ENCODE measurements at regions not wholly inside any gene's neighbourhood (a gene's known extent, or its start where the extent isn't known, plus 50 kb on each side); places are given as distances from the start of the nearest gene placed in this dataset.
"Not testable (repeated sequence)": the region's sequence is repeated elsewhere in the genome, so short reads cannot be mapped to it uniquely, and the experiment has no call there.

DNA sequence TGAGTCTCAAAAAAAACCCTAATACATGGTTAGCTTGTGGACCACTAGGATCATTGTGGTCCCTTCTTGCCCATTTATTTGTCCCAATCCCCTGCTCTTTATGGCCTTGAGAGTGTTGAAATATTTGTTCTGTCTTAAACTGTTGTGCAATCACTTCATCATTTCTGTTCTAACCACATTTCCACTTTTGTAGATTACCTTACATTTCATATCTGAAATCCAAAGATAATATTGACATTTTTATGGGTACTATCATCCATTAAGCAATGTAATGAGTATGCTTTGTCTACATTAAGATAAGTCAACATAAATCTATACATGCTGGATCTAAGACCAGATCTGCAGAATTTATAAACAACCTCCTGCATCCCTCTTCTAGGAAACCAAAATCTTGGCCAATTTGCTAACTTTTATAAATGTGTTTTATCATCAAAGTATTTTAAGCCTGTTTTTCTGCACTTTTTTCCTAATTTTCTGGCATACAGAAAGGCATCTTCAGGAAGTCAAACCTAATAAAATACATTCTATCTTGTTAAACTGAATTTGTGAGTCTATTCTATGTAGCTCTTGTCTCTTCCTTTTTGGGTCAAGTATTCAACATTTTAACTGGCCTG lies 359.4 kb upstream of the CELF2 start:
- peak; percentile 20 for DNase-seq (ENCODE audit: low read depth)

DNA sequence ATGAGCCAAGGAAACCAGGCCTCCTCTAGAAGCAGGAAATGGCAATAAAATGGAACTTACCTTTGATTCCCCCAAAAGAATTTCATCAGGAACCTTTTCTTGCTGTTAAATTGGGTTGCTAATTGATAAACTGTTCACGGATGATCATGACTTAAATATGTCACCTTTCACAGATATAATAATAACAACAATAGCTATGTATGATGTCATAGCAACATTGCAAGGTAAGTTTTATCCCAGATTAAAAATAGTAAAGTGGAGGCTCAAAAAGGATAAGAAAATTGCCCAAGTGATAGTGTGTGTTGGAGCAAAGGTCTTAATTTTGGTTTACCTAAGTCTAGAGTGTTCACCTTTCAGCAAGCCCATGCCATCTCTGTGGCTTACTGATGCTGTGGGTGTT lies 357.6 kb upstream of the CELF2 start:
- DNase-seq (ENCODE audit: low read depth) = no peak

DNA sequence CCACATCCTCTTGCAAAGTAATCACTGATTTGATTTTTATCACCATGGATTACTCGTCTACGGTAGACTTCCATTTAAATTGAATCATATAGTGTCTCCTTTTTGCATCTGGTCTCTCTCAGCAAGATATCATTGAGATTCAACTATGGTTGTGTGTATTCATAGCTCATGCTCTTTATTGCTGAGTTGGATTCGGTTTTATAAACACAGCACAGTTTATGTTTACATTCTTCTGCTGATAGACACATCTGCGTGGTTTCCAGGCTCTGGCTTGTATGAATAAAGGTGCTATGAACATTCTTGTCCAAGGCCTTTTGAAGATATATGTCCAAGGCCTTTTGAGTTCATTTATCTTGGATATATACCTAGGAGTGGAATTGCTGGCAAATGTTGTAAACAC lies 356.5 kb upstream of the CELF2 start:
- no peak for DNase-seq (ENCODE audit: low read depth)

DNA sequence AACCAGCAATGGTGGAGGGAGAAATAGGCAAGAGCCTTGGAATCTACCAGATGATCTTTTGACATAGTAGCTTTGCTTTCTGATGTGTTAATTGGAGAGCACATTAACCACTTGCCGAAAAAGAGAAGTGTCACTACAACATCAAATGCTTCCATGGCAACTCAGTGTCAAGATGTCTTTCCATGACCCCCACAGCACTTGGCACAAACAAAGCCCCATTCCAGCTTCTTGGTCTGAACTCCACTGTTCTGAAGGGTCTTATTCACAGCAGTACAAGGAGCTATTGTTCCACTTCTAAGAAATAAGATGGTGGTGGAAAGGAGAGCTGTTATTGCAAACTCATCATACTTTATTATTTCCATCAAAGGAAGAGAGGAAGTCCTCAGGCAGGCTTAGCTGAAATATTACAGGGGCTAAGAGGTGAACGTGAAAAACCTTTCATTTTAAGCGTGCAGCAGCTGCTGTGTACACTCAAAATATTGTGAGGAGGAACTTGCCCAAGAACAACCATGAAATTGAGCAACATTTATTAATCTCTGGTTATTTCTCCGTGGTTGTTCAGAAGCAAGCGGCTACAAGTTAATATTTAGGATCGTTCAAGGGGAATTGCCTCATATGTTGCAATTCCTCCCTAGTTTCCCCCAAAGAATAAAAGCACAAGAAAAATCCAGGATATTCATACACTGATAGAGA lies 354.8 kb upstream of the CELF2 start:
- DNase-seq (ENCODE audit: low read depth) = no peak

DNA sequence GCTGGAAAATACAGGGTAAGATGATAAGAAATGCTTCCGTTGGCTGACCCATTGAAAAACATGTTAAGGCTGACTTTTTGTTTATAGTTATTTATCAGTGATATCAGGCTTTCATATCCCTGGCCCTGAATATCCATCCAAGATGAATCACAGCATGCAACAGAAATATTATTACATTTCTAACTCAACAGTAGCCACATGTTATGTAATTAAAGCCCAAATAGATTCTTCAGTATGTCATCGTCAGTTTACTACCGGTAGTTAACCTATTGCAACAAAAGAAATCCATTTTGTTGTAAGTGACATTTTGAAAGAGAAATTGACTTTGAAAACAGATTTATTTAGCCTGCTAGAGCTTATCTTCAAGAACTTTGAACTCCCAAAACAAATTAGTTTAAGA lies 354.1 kb upstream of the CELF2 start:
- DNase-seq (ENCODE audit: low read depth) = no peak

DNA sequence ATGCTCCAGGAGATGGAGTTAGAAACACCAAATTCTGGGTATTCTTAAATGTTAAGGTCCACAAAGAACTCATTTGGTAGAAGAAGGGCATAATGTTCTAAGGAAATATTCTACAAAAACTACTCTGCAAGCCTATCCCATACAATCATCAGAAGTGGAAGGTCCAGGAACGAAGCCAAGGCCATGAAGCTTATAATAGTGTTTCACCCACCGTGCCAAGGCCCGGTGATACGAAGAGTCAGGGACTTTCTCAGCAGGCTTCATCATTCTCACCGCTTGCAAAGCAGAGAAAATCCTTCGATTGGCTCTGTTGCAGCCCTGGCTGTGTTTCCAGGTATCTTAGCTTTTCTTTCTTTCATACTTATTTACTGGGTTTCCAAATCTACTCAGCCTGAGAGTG lies 351.9 kb upstream of the CELF2 start:
- DNase-seq (ENCODE audit: low read depth) = no peak

GRCh38 chr10:10667466-10667865 lies 350.2 kb upstream of the CELF2 start:
- DNase-seq (ENCODE audit: low read depth) = no peak

GRCh38 chr10:10676972-10677371 lies 340.7 kb upstream of the CELF2 start:
- DNase-seq (ENCODE audit: low read depth) = no peak

DNA sequence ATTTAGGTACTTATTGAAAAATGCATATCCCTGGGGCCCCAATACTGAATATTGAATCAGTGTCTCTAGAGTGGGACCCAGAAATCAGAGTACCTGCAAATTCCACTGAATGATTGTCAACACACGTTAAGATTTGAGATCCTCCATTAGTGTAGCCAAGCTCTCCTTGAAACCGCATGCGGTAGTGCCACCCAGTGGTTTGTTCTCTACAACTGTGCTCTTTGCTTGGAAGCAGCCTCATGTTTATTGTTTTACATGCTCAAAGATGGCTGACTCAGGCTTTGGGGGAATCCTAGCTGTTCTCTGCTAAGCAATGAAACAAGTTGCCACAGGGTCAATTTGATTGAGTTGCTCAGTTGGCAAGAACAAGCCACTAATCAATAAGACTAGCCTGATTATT lies 340.2 kb upstream of the CELF2 start:
- peak; percentile 77 for DNase-seq (ENCODE audit: low read depth)

GRCh38 chr10:10680496-10680895 lies 337.2 kb upstream of the CELF2 start:
- DNase-seq (ENCODE audit: low read depth) = no peak

DNA sequence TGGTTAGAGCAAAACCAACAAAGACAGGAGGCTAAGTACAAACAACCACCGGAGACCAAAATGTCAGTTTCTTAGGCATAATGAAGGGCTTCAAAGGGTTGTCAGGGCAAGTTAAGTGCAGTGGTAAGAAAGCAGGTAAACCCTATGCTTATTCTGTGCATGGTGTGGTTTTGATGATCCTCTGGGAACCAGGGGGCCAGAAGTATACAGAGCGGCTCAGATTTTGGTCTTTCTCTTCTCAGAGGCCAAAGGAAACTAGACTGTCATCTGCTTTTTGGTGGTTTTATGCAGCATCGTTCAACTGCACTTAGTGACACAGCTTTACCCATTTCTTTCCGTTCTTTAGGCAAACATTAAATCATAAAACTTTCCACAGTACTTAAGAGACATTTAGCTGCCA lies 332.7 kb upstream of the CELF2 start:
- no peak for DNase-seq (ENCODE audit: low read depth)

DNA sequence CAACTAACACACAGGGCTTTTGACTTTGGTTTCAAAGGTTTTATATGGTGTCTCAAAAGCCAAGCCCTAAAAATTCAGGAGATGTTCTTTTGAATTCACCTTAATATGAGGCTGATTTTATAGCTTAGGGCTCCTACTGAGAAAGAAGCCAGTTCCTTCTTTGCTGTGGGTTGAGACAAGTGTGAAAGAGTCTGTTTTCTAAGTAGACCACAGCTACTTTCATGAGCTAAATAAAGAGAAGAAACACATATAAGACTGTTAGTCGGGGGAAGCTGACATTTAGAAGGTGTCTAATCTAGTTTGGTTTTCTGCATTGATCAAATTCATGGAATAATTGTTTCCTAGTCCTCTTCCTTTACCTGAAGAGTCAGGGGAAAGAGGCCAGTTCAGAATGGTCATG lies 332.1 kb upstream of the CELF2 start:
- DNase-seq (ENCODE audit: low read depth) = no peak

- no peak for DNase-seq (ENCODE audit: low read depth)
Observed at GRCh38 chr10:10687751-10688150, 329.9 kb upstream of the CELF2 start.

DNA sequence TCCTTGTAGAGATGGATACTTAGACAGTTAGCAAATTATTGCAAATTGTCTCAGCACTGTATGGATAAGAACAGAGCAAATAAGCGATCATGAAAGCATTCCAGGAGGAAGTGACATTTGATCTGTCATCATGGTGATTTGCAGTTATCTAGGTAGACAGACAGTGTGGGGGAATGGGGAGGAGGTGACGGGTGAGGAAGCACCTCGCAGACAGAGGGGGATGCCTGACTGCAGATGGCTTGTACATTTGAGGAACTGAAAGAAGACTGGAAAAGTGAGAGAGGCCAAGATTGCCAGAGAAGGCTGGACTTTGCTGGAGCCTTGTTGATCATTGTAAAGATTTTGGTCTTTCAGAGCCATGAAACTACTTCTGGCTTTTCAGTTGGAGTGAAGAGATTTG lies 318.2 kb upstream of the CELF2 start:
- no peak for DNase-seq (ENCODE audit: low read depth)

DNA sequence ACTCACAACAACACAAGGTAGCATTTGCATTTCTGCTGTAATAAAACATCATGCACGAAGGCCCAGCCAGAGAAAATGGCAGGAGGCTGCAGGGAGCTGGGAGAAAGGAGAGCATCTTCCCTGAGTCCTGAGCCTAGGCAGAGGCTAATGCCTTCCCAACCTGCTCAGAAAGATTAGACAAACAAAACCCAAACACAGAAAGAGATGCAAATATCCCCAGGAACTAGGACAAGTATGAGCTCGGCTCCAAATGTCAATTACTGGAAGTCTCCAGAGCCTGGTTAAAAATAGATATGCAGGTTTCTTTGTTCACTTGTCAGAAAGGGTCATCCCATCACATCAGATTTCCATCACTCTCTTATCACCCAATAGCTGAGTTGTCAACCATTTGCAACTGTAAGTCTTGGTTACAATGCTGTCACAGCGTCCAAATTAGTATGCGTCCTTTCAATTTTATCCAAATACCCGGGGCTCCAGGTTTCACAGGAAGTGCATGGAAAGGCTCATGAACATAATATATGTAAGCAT lies 316.5 kb upstream of the CELF2 start:
- no peak for DNase-seq (ENCODE audit: low read depth)

- no peak for DNase-seq (ENCODE audit: low read depth)
Observed at GRCh38 chr10:10702211-10702610, 315.5 kb upstream of the CELF2 start.

DNA sequence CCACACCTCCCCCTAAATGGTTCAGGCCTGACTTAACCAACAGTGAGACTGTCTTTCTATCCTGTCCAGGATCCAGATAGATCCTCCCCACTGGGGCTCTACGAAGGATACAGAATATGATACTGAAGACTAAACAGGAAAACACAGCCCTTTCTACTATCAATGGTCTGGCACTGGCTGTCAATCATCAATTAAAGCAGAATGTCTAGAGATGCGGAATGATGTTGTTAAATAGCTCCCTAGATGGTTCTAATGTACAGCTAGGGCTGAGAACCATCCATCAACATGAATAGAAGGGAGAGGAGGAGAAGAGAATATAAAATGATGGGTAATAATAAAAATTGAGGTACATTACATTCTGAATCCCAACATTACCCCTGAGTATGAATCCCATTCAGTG lies 314.3 kb upstream of the CELF2 start:
- no peak for DNase-seq (ENCODE audit: low read depth)

DNA sequence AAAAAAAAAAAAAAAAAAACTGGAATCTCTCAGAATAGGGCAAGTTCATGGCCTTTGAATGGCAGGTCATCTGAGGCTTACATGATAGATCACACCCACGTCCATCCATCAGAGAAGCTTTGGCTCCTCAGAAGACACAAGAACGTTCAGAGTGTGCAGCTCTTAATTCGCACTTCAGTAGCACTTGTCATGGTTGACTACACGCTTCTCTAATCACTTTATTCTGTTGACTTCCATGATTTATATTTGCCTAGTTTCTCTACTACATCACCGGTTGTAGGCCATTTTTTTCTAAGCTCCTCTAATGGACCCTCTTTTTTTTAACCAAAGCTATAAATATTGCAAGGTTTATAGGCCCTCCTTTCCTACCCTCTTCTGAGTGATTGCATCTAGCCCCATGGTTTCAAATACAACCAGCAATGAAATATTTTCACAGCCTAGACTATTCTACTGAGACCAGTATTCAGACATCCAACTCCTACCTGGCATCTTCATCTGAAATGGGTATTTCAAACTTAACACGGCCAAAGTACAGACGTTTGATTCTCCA lies 305.4 kb upstream of the CELF2 start:
- no peak for DNase-seq (ENCODE audit: low read depth)

GRCh38 chr10:10714327-10714726 lies 303.3 kb upstream of the CELF2 start:
- DNase-seq (ENCODE audit: low read depth) = no peak

- no peak for DNase-seq (ENCODE audit: low read depth)
Observed at GRCh38 chr10:10716972-10717371, 300.7 kb upstream of the CELF2 start.

DNA sequence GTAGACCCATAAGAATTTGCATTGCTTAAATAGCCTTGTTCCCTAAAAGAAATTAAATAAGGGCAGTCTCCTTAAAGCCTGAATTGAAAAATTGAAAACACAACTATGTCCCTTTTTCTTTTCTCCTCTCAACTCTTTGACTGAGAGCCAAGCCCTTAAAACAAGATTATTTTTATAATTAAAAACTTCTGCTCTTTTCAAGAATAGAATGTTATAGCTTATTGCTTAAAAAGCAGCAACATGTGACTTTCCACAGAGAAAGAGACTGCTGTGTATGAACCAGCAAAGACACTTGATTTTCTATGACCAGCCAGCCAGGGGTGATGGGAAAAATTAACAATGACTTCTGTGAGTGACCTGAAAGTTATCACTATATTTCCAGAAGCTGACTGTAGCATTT lies 295.2 kb upstream of the CELF2 start:
- no peak for DNase-seq (ENCODE audit: low read depth)

- DNase-seq (ENCODE audit: low read depth) = no peak
Observed at GRCh38 chr10:10725196-10725595, 292.5 kb upstream of the CELF2 start.

DNA sequence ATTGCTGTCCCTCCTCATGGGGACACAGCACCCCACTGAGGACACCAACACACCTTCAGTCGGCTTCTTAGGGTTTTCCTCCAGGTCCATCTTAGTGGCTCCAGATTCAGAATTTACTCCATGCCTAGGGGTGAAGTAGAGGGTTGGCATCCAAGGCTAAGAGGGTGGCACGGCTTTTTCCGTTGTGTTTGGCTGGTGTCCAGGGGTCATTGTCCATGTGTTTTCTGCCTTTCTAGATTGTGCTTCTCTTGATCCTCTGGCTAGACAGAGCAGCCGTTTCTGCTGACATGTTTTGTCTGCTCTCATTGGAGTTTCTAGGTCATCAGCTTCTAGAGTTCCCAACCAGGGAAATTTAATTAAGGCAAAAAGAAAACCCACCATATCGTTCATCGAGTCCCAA lies 291.6 kb upstream of the CELF2 start:
- no peak for DNase-seq (ENCODE audit: low read depth)

DNA sequence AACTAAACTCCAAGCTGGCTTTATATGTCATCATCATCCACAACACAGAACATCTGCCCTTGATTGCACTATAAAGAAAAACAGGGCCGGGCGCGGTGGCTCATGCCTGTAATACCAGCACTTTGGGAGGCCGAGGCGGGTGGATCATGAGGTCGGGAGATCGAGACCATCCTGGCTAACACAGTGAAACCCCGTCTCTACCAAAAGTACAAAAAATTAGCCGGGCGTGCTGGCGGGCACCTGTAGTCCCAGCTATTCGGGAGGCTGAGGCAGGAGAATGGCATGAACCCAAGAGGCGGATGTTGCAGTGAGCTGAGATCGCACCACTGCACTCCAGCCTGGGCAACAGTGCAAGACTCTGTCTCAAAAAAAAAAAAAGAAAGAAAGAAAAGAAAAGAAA lies 290.3 kb upstream of the CELF2 start:
- DNase-seq (ENCODE audit: low read depth) = not testable (repeated sequence)

Data from fibroblast of the conjunctiva (primary cell).